Natural killer cell (primary cell): ENCODE measurements at regions not wholly inside any gene's neighbourhood (a gene's known extent, or its start where the extent isn't known, plus 50 kb on each side); places are given as distances from the start of the nearest gene placed in this dataset.

Experiments used
- ATAC-seq, 3 donors: fragments of 150-1000 bp in 2 of 3; fragments of 200-7000 bp in 1 of 3; cut with Tn5 transposase; 1 replicate in 1 of 3; 2 replicates in 2 of 3; pipeline ENCODE4 v1.10.0; 2021; ENCODE audit warnings: mild to moderate bottlenecking in 2 of 3, moderate library complexity in 2 of 3
- DNase-seq, 2 donors: peaks; one replicate each; pipeline versions ENCODE4 v3.0.0 to v3.0.0-alpha.2; 2013 to 2021; ENCODE audit warnings: mixed read lengths in 1 of 2
- H3K27ac ChIP-seq: one replicate; pipeline ENCODE4 v1.5.1; 2013; ENCODE audit warnings: mild to moderate bottlenecking, low read length
- H3K27me3 ChIP-seq: one replicate; pipeline ENCODE4 v1.6.1; 2013; ENCODE audit warnings: low read length; ENCODE audit not compliant: control insufficient read depth, insufficient read depth
- H3K36me3 ChIP-seq: one replicate; pipeline ENCODE4 v1.6.1; 2013; ENCODE audit warnings: low read length; ENCODE audit not compliant: control insufficient read depth, insufficient read depth
- H3K4me1 ChIP-seq: one replicate; pipeline ENCODE4 v1.6.1; 2013; ENCODE audit warnings: low read length; ENCODE audit not compliant: control insufficient read depth, insufficient read depth
- H3K4me3 ChIP-seq: one replicate; pipeline ENCODE4 v1.5.1; 2013; ENCODE audit warnings: low read length
- H3K9me3 ChIP-seq: one replicate; pipeline ENCODE4 v1.6.1; 2013; ENCODE audit warnings: low read length; ENCODE audit not compliant: control insufficient read depth, insufficient read depth
- H3K27ac Mint-ChIP-seq, 2 donors: one replicate each; pipeline ENCODE4 v1.8.0; 2022; ENCODE audit warnings: mild to moderate bottlenecking in 2 of 2, mixed read lengths in 2 of 2, moderate library complexity in 1 of 2
- H3K27me3 Mint-ChIP-seq, 2 donors: one replicate each; pipeline ENCODE4 v1.8.0; 2022; ENCODE audit warnings: low read depth in 2 of 2, mixed read lengths in 2 of 2
- H3K36me3 Mint-ChIP-seq: one replicate; pipeline ENCODE4 v1.8.0; 2022; ENCODE audit warnings: mixed read lengths
- H3K4me1 Mint-ChIP-seq, 2 donors: one replicate each; pipeline ENCODE4 v1.8.0; 2022; ENCODE audit warnings: mixed read lengths in 2 of 2
- H3K4me3 Mint-ChIP-seq: one replicate; pipeline ENCODE4 v1.8.0; 2022; ENCODE audit warnings: mild to moderate bottlenecking, moderate library complexity, mixed read lengths
- H3K9me3 Mint-ChIP-seq, 2 donors: one replicate each; pipeline ENCODE4 v1.8.0; 2022; ENCODE audit warnings: mixed read lengths in 2 of 2
- WGBS: methylation state at CpG from one replicate; pipeline ENCODE4 v1.1.7; 2013; ENCODE audit warnings: missing lambda C conversion rate; ENCODE audit not compliant: insufficient coverage; 5-methylcytosine and 5-hydroxymethylcytosine counted together
- intact Hi-C: fragments of 100-400 bp; cut with micrococcal nuclease; formaldehyde crosslinking; loops from one replicate; pipeline ENCODE4 v1.14.2; 2022
- TF ChIP-seq, protein P1 (sequence below): fragments of 200-600 bp; IDR thresholded peaks from one replicate; pipeline ENCODE4 v1.8.0; 2022; ENCODE audit warnings: antibody characterized with exemption

DNA sequence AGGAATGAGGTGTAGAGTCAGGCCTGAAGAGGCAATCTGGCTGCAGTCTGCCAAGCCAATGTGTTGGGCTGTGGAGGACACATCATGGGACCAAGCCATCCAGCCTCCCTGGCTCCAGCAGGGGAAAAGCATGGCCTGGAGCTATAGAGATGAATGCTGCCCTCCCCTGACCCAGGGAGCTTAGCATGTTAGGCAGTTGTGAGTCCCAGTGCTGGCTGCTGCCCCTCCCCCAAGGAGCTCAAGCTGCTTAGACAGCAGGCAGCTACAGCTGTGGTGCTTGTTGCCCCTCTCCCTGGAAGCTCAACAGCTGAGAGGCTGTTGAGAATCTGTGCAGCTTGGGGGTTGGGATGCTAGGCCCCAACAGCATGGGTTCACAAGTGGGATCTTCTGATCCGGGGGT lies 85.6 kb upstream of the DNAJC19 start:
- no peaks in the 10 kb centered on the region for H3K36me3 ChIP-seq
- intact Hi-C loops, result no loop called here
- H3K4me1 ChIP-seq, result no peaks in the 10 kb centered on the region
- no peak overlapping the region for H3K27ac Mint-ChIP-seq
- peaks cover 3% of the 10 kb centered on the region for H3K9me3 ChIP-seq
- peaks cover 10% of the 10 kb centered on the region for H3K36me3 Mint-ChIP-seq
- WGBS, result 89% methylated on average over 1 of the region's 1 CpG
- ATAC-seq (no peak), DNase-seq (no peak)
- H3K4me3 ChIP-seq, result no peak overlapping the region
- no peak overlapping the region for H3K4me3 Mint-ChIP-seq
- TF ChIP-seq, protein P1, sequence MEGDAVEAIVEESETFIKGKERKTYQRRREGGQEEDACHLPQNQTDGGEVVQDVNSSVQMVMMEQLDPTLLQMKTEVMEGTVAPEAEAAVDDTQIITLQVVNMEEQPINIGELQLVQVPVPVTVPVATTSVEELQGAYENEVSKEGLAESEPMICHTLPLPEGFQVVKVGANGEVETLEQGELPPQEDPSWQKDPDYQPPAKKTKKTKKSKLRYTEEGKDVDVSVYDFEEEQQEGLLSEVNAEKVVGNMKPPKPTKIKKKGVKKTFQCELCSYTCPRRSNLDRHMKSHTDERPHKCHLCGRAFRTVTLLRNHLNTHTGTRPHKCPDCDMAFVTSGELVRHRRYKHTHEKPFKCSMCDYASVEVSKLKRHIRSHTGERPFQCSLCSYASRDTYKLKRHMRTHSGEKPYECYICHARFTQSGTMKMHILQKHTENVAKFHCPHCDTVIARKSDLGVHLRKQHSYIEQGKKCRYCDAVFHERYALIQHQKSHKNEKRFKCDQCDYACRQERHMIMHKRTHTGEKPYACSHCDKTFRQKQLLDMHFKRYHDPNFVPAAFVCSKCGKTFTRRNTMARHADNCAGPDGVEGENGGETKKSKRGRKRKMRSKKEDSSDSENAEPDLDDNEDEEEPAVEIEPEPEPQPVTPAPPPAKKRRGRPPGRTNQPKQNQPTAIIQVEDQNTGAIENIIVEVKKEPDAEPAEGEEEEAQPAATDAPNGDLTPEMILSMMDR, result no peak
- no peaks in the 10 kb centered on the region for H3K27me3 Mint-ChIP-seq
- H3K4me1 Mint-ChIP-seq, result no peaks in the 10 kb centered on the region
- H3K9me3 Mint-ChIP-seq, result peaks cover 15 to 24% of the 10 kb centered on the region in 2 donors
- no peak overlapping the region for H3K27ac ChIP-seq
- no peaks in the 10 kb centered on the region for H3K27me3 ChIP-seq

DNA sequence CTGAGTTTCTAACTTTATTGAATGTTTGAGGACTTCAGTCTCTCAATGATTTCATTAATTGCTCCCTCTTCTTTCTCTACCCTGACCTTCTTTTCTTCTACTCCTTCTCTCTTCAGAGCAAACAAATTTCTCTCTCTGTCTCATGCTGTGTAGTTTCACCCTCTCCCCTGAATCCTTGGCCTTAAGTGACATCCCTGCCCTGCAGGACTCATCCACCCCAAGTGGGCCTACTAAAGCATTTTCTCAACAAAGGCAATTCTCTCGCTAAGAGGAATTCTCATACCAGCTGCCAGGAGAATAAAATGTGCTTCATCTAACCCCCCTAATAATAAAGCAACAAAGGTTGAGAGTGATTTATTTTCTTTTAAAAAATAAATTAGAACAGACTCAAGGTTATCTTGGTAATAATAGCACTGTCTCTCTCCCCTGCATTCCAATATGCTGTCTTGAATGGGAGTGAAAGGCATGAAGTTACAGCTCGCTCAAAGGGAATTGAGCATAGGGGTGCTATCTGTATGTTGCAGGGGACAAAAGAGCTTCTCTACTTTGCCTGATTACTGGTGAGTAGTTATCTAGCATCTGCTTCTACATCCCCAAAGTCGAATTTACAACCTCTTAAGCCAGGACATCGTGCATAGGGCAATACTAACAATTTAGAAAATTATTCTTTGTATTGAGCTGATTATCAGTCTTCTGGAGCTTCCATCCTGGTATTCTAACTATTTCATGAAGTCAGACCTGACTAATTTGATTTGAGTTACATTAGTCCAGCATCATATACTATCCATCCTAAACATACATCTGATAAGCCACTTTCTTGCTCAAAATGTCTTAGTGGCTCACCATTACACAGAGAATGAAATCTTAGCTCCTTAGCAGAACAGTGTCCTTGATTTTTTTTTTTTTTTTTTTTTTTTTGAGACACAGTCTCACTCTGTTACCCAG lies 76.9 kb upstream of the DNAJC19 start:
- no peak for ATAC-seq
- H3K9me3 ChIP-seq, result no peaks in the 10 kb centered on the region
- intact Hi-C loops, result no loop called here
- Mint-ChIP-seq H3K4me1 (no peaks in the 10 kb centered on the region), H3K9me3 (peaks cover 8 to 15% of the 10 kb centered on the region in 2 donors), H3K36me3 (no peaks in the 10 kb centered on the region), H3K4me3 (no peak overlapping the region), H3K27me3 (no peaks in the 10 kb centered on the region), H3K27ac (no peak overlapping the region)
- TF ChIP-seq, protein P1, result no peak
- H3K27me3 ChIP-seq, result no peaks in the 10 kb centered on the region
- H3K4me1 ChIP-seq, result no peaks in the 10 kb centered on the region
- no peak overlapping the region for H3K27ac ChIP-seq
- H3K4me3 ChIP-seq, result no peak overlapping the region
- no peaks in the 10 kb centered on the region for H3K36me3 ChIP-seq
- DNase-seq, result no peak
- WGBS, result 80% methylated on average over 1 of the region's 4 CpGs

DNA sequence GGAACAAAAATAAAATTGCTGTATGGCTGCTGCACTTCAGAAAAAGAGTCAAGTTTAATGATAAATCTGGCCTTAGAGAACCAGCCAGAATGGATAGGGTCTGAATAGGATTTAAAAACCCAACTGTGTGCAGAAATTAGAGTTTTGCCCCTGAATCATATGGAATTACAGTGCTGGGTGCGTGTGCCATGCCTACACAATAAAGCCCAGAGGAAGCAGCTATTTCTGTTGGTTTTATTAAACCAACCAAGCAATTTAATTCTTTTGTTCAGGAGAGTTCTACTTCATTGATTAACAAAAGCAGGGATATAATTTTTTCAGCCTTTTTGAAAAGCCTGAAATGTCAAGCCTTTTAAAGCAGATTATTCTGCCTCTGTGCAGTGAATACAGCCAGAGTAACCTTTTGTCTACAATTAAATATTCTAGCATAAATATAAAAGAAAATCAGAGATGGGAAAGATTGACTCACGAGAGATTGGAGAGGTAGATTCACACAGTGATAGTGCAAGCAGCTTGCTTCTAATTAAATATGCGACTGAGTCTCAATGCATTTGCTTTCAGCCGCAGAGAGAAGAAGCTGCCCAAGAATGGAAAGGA lies 66.7 kb upstream of the DNAJC19 start:
- Mint-ChIP-seq H3K27ac (no peak overlapping the region), H3K4me3 (no peak overlapping the region), H3K9me3 (peaks cover 6 to 14% of the 10 kb centered on the region in 2 donors), H3K36me3 (peaks cover 7% of the 10 kb centered on the region), H3K27me3 (peaks cover 0 to 3% of the 10 kb centered on the region in 2 donors), H3K4me1 (no peaks in the 10 kb centered on the region)
- no peak overlapping the region for H3K4me3 ChIP-seq
- ATAC-seq (no peak), DNase-seq (no peak)
- WGBS, result 89% methylated on average over 4 of the region's 4 CpGs
- no peaks in the 10 kb centered on the region for H3K36me3 ChIP-seq
- H3K27me3 ChIP-seq, result no peaks in the 10 kb centered on the region
- no peak overlapping the region for H3K27ac ChIP-seq
- TF ChIP-seq, protein P1, result no peak
- no peaks in the 10 kb centered on the region for H3K9me3 ChIP-seq
- H3K4me1 ChIP-seq, result no peaks in the 10 kb centered on the region
- intact Hi-C loops, result no loop called here
